Mesendoderm (in vitro differentiated cells): ENCODE measurements at regions not wholly inside any gene's neighbourhood (a gene's known extent, or its start where the extent isn't known, plus 50 kb on each side); places are given as distances from the start of the nearest gene placed in this dataset.

Experiments
- DNase-seq: peaks from one replicate; pipeline ENCODE4 v3.0.0; 2013
- H2AK5ac ChIP-seq: 2 replicates; pipeline ENCODE4 v1.6.1; 2013; ENCODE audit warnings: low read length, inconsistent platforms
- H2BK120ac ChIP-seq: 2 replicates; pipeline ENCODE4 v1.6.1; 2013; ENCODE audit warnings: low read depth, mild to moderate bottlenecking, low read length, moderate library complexity, mixed read lengths
- H2BK15ac ChIP-seq: replicated peaks from 2 replicates; pipeline ENCODE4 v1.6.1; 2013; ENCODE audit warnings: low read depth, mild to moderate bottlenecking, moderate library complexity
- H2BK5ac ChIP-seq: 2 replicates; pipeline ENCODE4 v1.6.1; 2013; ENCODE audit warnings: low read length, inconsistent platforms
- H3K18ac ChIP-seq: 2 replicates; pipeline ENCODE4 v1.6.1; 2013; ENCODE audit warnings: mild to moderate bottlenecking, low read length, mixed read lengths
- H3K23ac ChIP-seq: one replicate; pipeline ENCODE4 v1.6.1; 2013; ENCODE audit warnings: low read length
- H3K27ac ChIP-seq: 2 replicates; pipeline ENCODE4 v1.5.1; 2013; ENCODE audit warnings: low read depth, mild to moderate bottlenecking, inconsistent platforms, low read length, moderate library complexity
- H3K27me3 ChIP-seq: 2 replicates; pipeline ENCODE4 v1.6.1; 2013; ENCODE audit warnings: low read length, control low read depth, mild to moderate bottlenecking, inconsistent platforms; ENCODE audit not compliant: insufficient read depth, poor library complexity
- H3K36me3 ChIP-seq: 2 replicates; pipeline ENCODE4 v1.6.1; 2013; ENCODE audit warnings: low read length, inconsistent platforms; ENCODE audit not compliant: control insufficient read depth, insufficient read depth
- H3K4ac ChIP-seq: one replicate; pipeline ENCODE4 v1.6.1; 2013; ENCODE audit warnings: low read depth, mild to moderate bottlenecking, low read length, moderate library complexity
- H3K4me1 ChIP-seq: 2 replicates; pipeline ENCODE4 v1.6.1; 2013; ENCODE audit warnings: low read depth, low read length, inconsistent platforms; ENCODE audit not compliant: control insufficient read depth
- H3K4me2 ChIP-seq: 2 replicates; pipeline ENCODE4 v1.6.1; 2013; ENCODE audit warnings: low read length
- H3K4me3 ChIP-seq: 2 replicates; pipeline ENCODE4 v1.5.1; 2013; ENCODE audit warnings: mild to moderate bottlenecking, low read length
- H3K56ac ChIP-seq: one replicate; pipeline ENCODE4 v1.6.1; 2013; ENCODE audit warnings: low read length
- H3K79me1 ChIP-seq: 2 replicates; pipeline ENCODE4 v1.6.1; 2013; ENCODE audit warnings: low read length, inconsistent platforms
- H3K79me2 ChIP-seq: 2 replicates; pipeline ENCODE4 v1.6.1; 2013; ENCODE audit warnings: mild to moderate bottlenecking, low read length; ENCODE audit not compliant: control insufficient read depth, insufficient read depth
- H3K9ac ChIP-seq: 2 replicates; pipeline ENCODE4 v1.6.1; 2013; ENCODE audit warnings: low read length, inconsistent platforms
- H4K5ac ChIP-seq: one replicate; pipeline ENCODE4 v1.6.1; 2013; ENCODE audit warnings: low read length
- H4K8ac ChIP-seq: one replicate; pipeline ENCODE4 v1.6.1; 2013; ENCODE audit warnings: low read depth, mild to moderate bottlenecking, control low read depth, low read length, moderate library complexity
- WGBS: extraction: QIAGEN DNeasy Blood & Tissue Kit; methylation state at CpG from one replicate; pipeline ENCODE4 v1.1.7; 2013; ENCODE audit warnings: low lambda C conversion rate, missing lambda C conversion rate; ENCODE audit not compliant: insufficient coverage; ENCODE audit errors: extremely low coverage; 5-methylcytosine and 5-hydroxymethylcytosine counted together

- H3K79me2 ChIP-seq: no peaks in the 10 kb centered on the region
- whole genome bisulfite sequencing: no CpG with 5 or more reads among the region's 1 CpG
- H3K9ac ChIP-seq: no peak overlapping the region
- H3K36me3 ChIP-seq: no peaks in the 10 kb centered on the region
- H3K4me3 ChIP-seq: no peak overlapping the region
- no peak overlapping the region for H3K56ac ChIP-seq
- no peak overlapping the region for H3K4me2 ChIP-seq
- no peak overlapping the region for H4K8ac ChIP-seq
- H2BK15ac ChIP-seq: no peak overlapping the region
- H4K5ac ChIP-seq: no peak overlapping the region
- H2BK5ac ChIP-seq: no peak overlapping the region
- H3K27ac ChIP-seq: no peak overlapping the region
- no peak overlapping the region for H3K4ac ChIP-seq
- H3K4me1 ChIP-seq: no peaks in the 10 kb centered on the region
- no peak for DNase-seq
- H3K27me3 ChIP-seq: no peaks in the 10 kb centered on the region
- H3K79me1 ChIP-seq: no peaks in the 10 kb centered on the region
- H3K23ac ChIP-seq: no peak overlapping the region
- H2BK120ac ChIP-seq: no peak overlapping the region
- no peak overlapping the region for H2AK5ac ChIP-seq
- no peak overlapping the region for H3K18ac ChIP-seq
These were observed 576.3 kb downstream of the KCNH5 start for GRCh38 chr14:62468946-62469345.

- H2BK15ac ChIP-seq: no peak overlapping the region
- no peak overlapping the region for H3K4me3 ChIP-seq
- no peak overlapping the region for H3K4me2 ChIP-seq
- H3K18ac ChIP-seq: no peak overlapping the region
- H4K8ac ChIP-seq: no peak overlapping the region
- H2AK5ac ChIP-seq: no peak overlapping the region
- H4K5ac ChIP-seq: no peak overlapping the region
- WGBS: 100% methylated on average over 1 of the region's 4 CpGs
- H3K79me2 ChIP-seq: no peaks in the 10 kb centered on the region
- H2BK5ac ChIP-seq: no peak overlapping the region
- H3K27ac ChIP-seq: no peak overlapping the region
- no peaks in the 10 kb centered on the region for H3K79me1 ChIP-seq
- no peak overlapping the region for H3K9ac ChIP-seq
- no peak overlapping the region for H3K4ac ChIP-seq
- no peak overlapping the region for H3K23ac ChIP-seq
- no peak for DNase-seq
- no peaks in the 10 kb centered on the region for H3K36me3 ChIP-seq
- H3K4me1 ChIP-seq: no peaks in the 10 kb centered on the region
- H2BK120ac ChIP-seq: no peak overlapping the region
- H3K27me3 ChIP-seq: no peaks in the 10 kb centered on the region
- H3K56ac ChIP-seq: no peak overlapping the region
These were observed 574.3 kb downstream of the KCNH5 start for GRCh38 chr14:62470935-62471334.

DNA sequence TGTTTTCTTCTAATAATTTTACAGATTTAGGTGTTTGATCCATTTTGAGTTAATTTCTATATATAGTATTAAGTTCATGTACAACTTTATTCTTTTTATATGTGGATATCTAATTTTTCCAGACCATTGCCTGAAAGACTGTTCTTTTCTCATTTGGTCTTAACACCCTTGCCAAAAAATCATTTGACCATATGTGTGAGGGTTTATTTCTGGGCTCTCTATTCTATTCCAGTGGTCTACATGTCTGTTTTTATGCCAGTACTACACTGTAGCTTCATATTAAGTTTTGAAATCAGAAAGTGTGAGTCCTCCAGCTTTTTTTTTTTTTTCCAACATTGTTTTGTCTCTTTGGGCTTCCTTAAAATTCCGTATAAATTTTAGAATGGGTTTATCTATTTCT lies 554.1 kb downstream of the KCNH5 start:
- Histone ChIP-seq H3K9ac (no peak overlapping the region), H3K56ac (no peak overlapping the region), H3K18ac (no peak overlapping the region), H4K8ac (no peak overlapping the region), H3K4me3 (no peak overlapping the region), H3K79me1 (no peaks in the 10 kb centered on the region), H3K27ac (no peak overlapping the region), H3K4me2 (no peak overlapping the region), H3K23ac (no peak overlapping the region), H3K36me3 (no peaks in the 10 kb centered on the region), H3K27me3 (peaks cover 2% of the 10 kb centered on the region), H3K4ac (no peak overlapping the region), H2AK5ac (no peak overlapping the region), H2BK15ac (no peak overlapping the region), H3K4me1 (no peaks in the 10 kb centered on the region), H2BK5ac (no peak overlapping the region), H2BK120ac (no peak overlapping the region), H4K5ac (no peak overlapping the region), H3K79me2 (no peaks in the 10 kb centered on the region)
- no CpG with 5 or more reads among the region's 1 CpG for WGBS
- no peak for DNase-seq

- DNase-seq: peak; percentile 25
- Histone ChIP-seq H3K4me3 (no peak overlapping the region), H3K23ac (no peak overlapping the region), H4K5ac (no peak overlapping the region), H4K8ac (no peak overlapping the region), H3K79me2 (no peaks in the 10 kb centered on the region), H3K18ac (no peak overlapping the region), H3K27me3 (no peaks in the 10 kb centered on the region), H2AK5ac (no peak overlapping the region), H2BK120ac (no peak overlapping the region), H2BK15ac (no peak overlapping the region), H3K27ac (no peak overlapping the region), H2BK5ac (no peak overlapping the region), H3K4me1 (no peaks in the 10 kb centered on the region), H3K36me3 (no peaks in the 10 kb centered on the region), H3K4ac (no peak overlapping the region), H3K56ac (no peak overlapping the region), H3K4me2 (no peak overlapping the region), H3K9ac (no peak overlapping the region), H3K79me1 (no peaks in the 10 kb centered on the region)
- no CpG with 5 or more reads among the region's 1 CpG for WGBS
These were observed 547.5 kb downstream of the KCNH5 start for GRCh38 chr14:62497708-62498107.

DNA sequence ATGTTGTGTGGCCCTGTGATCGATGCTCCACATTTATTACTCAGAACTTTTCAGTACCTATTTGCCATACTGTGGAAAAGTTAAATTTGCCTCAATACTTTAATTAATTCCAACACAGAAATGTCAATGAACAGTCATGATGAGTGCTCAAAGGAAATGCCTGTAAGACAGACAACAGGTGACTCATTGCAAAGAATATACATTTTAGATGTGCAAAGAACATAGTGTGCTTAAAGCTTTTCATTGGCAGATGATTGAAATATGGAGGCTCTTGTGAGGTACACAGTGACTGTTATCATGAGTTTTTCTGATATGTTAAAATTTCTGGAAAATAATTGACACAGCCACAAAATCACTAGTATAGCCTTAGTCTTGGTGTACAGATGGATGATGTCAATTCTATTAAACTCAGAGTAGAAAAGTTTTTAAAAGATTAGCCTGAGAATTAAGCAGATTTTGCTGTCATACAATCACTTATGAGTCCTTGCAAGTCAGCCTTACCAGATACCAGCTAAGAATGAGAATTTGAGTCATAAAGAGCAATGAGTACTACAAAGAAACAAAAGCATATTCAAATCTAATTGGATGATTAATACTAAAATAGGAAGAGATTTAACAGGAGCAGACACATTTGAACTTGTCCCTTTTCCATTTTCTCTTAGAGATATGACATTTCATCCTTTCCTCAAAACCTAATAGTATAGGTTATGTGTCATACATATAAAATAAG lies 544.1 kb downstream of the KCNH5 start:
- H3K27me3 ChIP-seq: no peaks in the 10 kb centered on the region
- no peak overlapping the region for H3K23ac ChIP-seq
- H3K27ac ChIP-seq: no peak overlapping the region
- H3K9ac ChIP-seq: no peak overlapping the region
- H3K18ac ChIP-seq: no peak overlapping the region
- H3K4me1 ChIP-seq: no peaks in the 10 kb centered on the region
- H3K79me2 ChIP-seq: no peaks in the 10 kb centered on the region
- no peak for DNase-seq
- H3K56ac ChIP-seq: no peak overlapping the region
- H3K79me1 ChIP-seq: no peaks in the 10 kb centered on the region
- no peak overlapping the region for H2BK120ac ChIP-seq
- H3K4me2 ChIP-seq: no peak overlapping the region
- no peak overlapping the region for H4K8ac ChIP-seq
- H2BK5ac ChIP-seq: no peak overlapping the region
- no peak overlapping the region for H4K5ac ChIP-seq
- H2BK15ac ChIP-seq: no peak overlapping the region
- H2AK5ac ChIP-seq: no peak overlapping the region
- H3K4me3 ChIP-seq: no peak overlapping the region
- H3K4ac ChIP-seq: no peak overlapping the region
- WGBS: no CpG with 5 or more reads among the region's 1 CpG
- H3K36me3 ChIP-seq: no peaks in the 10 kb centered on the region

- no peak overlapping the region for H3K4me3 ChIP-seq
- no peak overlapping the region for H2AK5ac ChIP-seq
- H3K18ac ChIP-seq: no peak overlapping the region
- no peak overlapping the region for H2BK120ac ChIP-seq
- H3K27me3 ChIP-seq: no peaks in the 10 kb centered on the region
- H3K79me1 ChIP-seq: no peaks in the 10 kb centered on the region
- H3K23ac ChIP-seq: no peak overlapping the region
- H4K8ac ChIP-seq: no peak overlapping the region
- no peak overlapping the region for H3K56ac ChIP-seq
- H2BK5ac ChIP-seq: no peak overlapping the region
- H3K4me2 ChIP-seq: no peak overlapping the region
- DNase-seq: no peak
- no peak overlapping the region for H2BK15ac ChIP-seq
- no peak overlapping the region for H3K4ac ChIP-seq
- no peaks in the 10 kb centered on the region for H3K79me2 ChIP-seq
- peaks cover 3% of the 10 kb centered on the region for H3K4me1 ChIP-seq
- H3K9ac ChIP-seq: no peak overlapping the region
- no peak overlapping the region for H4K5ac ChIP-seq
- H3K27ac ChIP-seq: no peak overlapping the region
- WGBS: no CpG with 5 or more reads among the region's 4 CpGs
- no peaks in the 10 kb centered on the region for H3K36me3 ChIP-seq
These were observed 540.2 kb downstream of the KCNH5 start for GRCh38 chr14:62505045-62505444.
